Non-pigmented ciliary epithelial cell (primary cell): ENCODE measurements at regions not wholly inside any gene's neighbourhood (a gene's known extent, or its start where the extent isn't known, plus 50 kb on each side); places are given as distances from the start of the nearest gene placed in this dataset.

Experiments used
- DNase-seq: peaks from one replicate; pipeline ENCODE4 v3.0.0-alpha.2; 2010; ENCODE audit warnings: low read depth

DNA sequence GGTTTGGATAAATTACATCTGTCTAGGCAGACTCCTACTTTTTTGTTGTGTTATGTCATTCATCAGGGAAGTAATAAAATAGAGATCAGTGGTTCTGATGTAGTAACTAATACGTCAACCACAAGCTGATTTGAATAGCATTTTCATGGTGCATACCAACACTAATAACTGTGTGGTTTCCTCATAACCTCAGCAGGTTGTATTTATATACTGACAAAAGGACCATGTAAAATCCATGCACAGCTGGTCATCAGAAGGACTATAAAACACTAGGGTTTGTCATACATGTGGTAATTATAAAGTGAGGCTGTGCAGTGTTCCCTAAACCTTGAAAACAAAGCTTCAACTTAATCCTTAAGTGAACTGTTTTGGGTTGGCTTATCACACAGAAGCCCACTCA lies 216.8 kb upstream of the RBMS3 start:
- peak; percentile 56 for DNase-seq

GRCh38 chr3:29065211-29065785 lies 215.6 kb upstream of the RBMS3 start:
- peak; percentile 97 for DNase-seq

GRCh38 chr3:29067007-29067406 lies 213.9 kb upstream of the RBMS3 start:
- DNase-seq: no peak

DNA sequence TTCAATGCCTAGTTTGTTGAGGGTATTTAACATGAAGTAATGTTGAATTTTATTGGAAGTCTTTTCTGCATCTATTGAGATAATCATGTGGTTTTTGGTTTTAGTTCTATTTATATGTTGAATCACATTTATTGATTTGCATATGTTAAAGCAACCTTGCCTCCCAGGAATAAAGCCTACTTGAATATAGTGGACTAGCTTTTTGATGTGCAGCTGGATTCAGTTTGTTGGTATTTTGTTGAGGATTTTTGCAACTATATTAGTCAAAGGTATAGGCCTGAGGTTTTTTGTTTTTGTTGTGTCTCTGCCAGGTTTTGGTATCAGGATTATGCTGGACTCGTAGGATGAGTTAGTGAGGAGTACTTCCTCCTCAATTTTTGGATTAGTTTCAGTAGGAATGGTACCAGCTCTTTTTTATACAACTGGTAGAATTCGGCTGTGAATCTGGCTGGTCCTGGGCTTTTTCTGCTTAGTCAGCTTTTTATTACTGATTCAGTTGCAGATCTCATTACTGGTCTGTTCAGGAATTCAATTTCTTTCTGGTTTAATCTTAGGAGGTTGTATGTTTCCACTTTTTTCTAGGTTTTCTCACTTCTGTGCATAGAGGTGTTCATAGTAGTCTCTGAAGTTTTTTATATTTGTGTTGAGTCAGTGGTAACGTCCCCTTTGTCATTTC lies 209.8 kb upstream of the RBMS3 start:
- no peak for DNase-seq

GRCh38 chr3:29072611-29073010 lies 208.3 kb upstream of the RBMS3 start:
- no peak for DNase-seq

GRCh38 chr3:29077356-29077755 lies 203.5 kb upstream of the RBMS3 start:
- DNase-seq: no peak

DNA sequence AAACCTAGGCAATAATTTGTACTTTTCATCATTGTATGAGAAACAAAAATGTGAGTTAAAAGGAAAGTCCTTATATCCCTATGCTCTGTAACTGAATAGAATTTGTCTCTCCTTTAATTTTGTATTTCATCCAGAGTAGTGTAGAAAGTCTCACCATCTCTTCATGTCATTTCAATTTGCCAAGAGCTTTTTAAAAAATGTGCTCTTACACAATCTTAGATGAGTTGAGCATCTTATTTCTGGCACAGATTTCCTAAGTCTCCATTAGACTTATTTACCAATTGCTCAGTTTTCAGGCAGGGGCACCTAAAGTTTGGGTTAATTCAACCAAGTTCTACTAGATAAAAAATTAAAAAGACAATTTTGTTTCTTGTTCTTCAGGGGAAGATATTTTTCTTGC lies 201.5 kb upstream of the RBMS3 start:
- DNase-seq: no peak

DNA sequence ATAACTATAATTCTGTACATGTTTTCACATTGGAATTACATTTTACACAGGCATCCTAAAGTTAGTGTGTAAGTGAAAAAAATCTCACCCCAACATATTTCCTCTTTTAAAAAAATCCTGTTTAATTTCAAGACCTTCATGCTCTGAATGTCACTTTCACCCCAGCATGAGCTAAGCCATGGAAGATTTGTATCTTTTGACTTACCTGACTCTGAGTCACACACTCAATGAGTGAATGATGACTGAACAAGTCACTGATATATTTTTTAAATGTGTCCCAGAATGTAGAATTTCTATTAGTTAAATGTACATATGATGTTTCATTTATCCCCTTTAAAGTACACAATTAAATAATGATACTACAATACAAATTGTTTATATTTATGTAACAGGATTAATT lies 199.9 kb upstream of the RBMS3 start:
- DNase-seq: no peak

DNA sequence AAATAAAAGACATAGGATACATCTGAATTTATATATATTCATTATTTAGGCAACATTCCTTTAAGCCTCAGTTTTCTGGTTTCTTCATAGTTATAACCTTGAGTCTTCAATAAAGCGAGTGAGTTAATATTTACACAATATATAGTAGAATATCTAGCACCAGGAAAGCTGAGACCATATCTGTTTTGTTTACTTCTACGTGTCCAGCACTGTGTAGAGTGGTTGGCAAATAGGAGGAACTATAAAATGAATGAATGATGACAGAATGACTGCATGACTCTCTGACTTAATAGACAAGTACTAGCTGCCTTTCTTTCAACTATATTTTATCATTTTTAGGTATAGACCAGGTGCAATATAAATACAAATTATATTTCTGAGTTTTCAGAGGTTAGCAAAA lies 197.8 kb upstream of the RBMS3 start:
- DNase-seq: no peak

GRCh38 chr3:29083676-29084075 lies 197.2 kb upstream of the RBMS3 start:
- no peak for DNase-seq

- DNase-seq: no peak
Observed at GRCh38 chr3:29088579-29088978, 192.3 kb upstream of the RBMS3 start.

- no peak for DNase-seq
Observed at GRCh38 chr3:29090912-29091597, 189.8 kb upstream of the RBMS3 start.

DNA sequence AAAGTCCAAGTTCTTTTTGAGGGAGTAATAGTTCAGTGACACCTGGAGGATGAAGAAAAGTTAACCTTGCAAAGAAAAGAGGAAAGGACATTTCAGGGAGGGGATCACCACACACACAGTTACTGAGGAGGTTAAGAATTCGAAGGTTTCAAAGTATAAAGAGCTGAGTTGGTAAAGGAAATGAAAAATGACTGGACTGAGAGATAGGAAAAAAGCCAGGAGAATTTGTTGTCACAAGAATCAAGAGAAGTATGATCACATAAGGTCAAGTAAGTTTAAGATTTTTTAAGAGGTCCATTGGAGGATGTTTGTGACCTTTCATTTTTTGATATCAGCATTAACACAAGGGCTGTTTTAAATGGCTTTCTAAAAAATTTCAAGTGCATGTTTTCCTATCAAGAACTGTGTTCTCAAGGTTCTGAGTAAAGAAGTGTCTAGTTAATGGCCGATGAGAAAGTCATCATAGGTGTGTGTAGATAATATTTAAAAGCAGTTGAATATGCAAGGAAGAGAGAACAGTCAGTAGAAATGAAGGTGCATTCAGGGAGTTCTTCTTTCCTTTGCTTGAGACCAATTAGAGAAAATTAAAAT lies 189.2 kb upstream of the RBMS3 start:
- no peak for DNase-seq

- DNase-seq: no peak
Observed at GRCh38 chr3:29092348-29092747, 188.5 kb upstream of the RBMS3 start.

- no peak for DNase-seq
Observed at GRCh38 chr3:29099296-29099695, 181.6 kb upstream of the RBMS3 start.

DNA sequence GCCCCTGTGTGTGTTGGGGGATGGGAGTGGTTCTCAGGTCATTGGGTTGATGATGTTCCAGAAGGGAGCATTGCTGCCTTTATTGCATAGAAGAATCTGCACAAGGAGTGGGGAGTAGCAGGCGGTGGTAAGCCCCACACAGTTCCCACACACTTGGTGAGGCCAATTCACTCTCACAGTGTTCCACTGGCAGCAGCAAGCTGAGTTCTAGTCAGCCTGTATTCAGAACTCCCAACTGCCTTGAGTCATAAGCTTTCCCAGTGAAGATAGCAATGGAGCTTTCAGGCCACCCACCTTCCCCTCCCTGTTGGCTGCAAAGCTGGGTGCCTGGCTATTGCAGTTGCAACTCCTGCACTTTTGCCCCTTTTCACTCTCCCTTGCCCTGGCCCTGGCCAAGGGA lies 181.1 kb upstream of the RBMS3 start:
- no peak for DNase-seq

- DNase-seq: no peak
Observed at GRCh38 chr3:29100292-29100691, 180.6 kb upstream of the RBMS3 start.

DNA sequence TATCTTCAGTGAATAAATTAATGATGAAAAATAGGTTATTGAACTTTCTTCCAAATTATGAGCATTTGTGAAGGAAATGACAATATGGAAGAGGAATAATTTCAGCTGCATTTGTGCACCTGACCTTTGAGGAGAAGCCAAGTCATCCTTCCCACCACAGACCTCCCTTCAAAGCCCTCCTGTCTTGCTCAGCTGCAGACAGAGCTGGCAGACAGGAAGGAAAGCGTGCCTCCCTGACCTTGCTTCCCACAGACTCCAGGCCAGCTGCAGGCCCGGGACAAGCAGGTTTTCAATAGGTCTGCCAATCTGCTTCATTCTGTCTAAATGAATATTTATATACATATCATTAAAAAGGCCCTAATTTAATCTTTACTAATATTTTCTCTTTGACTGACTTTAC lies 152.9 kb upstream of the RBMS3 start:
- DNase-seq: peak; percentile 35

DNA sequence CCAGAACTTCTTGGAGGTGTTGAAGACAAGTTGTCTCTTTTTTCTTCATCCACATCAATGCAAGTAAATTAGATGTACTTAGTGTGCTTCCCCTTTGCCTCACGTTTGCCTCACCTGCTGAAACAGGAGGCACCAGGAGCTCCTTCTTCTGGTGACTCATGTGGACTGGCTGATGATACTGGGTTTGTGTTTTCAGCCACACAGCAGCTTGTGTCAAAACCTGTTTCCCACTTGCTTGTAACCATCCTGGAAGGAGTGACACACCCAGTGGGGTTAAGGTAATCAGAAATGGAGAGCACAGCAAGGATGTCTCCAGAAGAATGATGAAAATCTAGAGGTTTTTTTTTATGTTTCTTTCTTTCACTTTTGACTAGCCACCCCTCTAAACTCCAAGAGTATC lies 143.3 kb upstream of the RBMS3 start:
- no peak for DNase-seq

DNA sequence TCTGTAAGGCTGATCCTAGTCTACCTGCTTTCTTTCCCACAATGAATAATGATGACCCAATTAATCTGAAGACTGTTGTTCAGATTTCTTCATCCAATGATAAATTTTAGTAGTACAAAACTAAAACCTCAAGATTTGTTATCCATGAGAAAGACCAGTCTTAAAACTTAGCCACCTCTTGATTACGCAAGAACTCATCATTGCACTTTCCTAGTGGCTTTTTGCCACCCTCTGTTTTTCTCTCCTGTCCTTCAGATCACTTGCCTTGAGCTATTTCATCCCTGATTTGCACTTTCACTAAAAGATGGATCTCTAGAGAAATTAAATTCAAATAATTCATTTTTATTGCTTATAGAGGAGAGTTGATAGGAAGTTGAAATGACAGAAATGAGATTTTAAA lies 142.7 kb upstream of the RBMS3 start:
- no peak for DNase-seq

- no peak for DNase-seq
Observed at GRCh38 chr3:29140666-29141065, 140.2 kb upstream of the RBMS3 start.

- DNase-seq: no peak
Observed at GRCh38 chr3:29141197-29141917, 139.5 kb upstream of the RBMS3 start.

DNA sequence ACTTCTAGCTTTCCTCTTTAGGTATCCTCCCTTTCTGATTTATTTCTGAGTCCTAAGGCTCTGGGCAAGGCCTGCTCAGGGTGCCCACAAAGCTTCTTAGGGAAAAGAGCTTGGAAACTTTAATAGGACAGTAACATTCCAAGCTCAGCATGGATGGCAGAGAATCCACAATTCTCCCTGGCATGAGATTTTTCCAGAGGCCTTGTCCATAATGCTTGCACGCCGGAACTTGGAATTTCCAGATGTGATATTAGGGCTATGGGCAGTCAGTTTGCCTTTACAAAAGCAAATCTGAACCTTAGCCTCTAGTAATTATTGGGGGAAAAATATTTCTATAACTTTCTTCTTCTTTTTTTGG lies 139.0 kb upstream of the RBMS3 start:
- no peak for DNase-seq
